Adrenal gland (tissue), 5 donors: ENCODE measurements at regions not wholly inside any gene's neighbourhood (a gene's known extent, or its start where the extent isn't known, plus 50 kb on each side); places are given as distances from the start of the nearest gene placed in this dataset.

Source experiments
- CTCF ChIP-seq, 6 experiments: fragments of 450-650 bp in 4 of 6; fragments of 200-600 bp in 2 of 6; sonication (generic) in 1 of 6; IDR thresholded peaks; 1 replicate in 5 of 6; 2 replicates in 1 of 6; pipeline versions ENCODE4 v1.5.1 to v1.8.0; 2016 to 2021; ENCODE audit warnings: antibody characterized with exemption in 6 of 6, mild to moderate bottlenecking in 2 of 6, moderate library complexity in 1 of 6
- POLR2A ChIP-seq, 2 donors: fragments of 450-650 bp; IDR thresholded peaks; one replicate each; pipeline ENCODE4 v1.6.1; 2017; ENCODE audit warnings: antibody characterized with exemption in 2 of 2, mild to moderate bottlenecking in 2 of 2, moderate library complexity in 1 of 2
- donor health status: DM: no; HTN: no; CAD: no.

- TF ChIP-seq CTCF (IDR thresholded peaks at IDR 0.05) (no peak), POLR2A (IDR thresholded peaks at IDR 0.05) (no peak)
These were observed 625.7 kb upstream of the PTCHD4 start for GRCh38 chr6:48736501-48737206.
